Activated naive CD4-positive, alpha-beta T cell treated with Interleukin-2 at 50 U/mL for 16 hours (primary cell): ENCODE measurements at regions not wholly inside any gene's neighbourhood (a gene's known extent, or its start where the extent isn't known, plus 50 kb on each side); places are given as distances from the start of the nearest gene placed in this dataset.

ENCODE experiments used
- DNase-seq: peaks from one replicate; pipeline ENCODE4 v3.0.0-alpha.2; 2020

DNA sequence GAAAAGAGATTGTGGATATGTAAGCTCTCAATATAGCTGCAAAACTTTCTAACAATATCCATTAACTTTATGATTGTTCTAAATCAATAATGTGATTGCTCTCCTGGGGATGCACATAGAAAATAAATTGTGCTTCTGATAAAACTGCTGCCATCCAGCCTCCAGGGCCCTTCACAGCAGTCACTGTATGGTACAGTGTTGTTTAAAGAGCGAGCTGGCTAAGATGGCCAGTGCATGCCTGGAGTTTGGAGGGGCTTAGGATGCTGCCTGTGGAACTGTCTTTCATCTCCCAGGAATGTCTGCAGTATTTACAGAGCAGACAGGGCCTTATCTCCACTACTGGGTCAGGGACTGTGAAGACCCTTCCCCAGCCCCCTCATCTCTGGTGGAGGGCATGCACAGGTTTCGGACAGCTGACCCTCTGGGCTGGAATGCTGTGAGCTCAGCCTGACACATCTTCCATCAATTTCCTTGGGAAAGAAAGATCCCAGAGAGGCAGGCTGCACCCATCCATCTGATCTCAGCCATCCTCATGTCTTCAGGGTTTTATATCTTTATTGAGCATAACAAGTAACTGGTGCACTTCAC lies 137.0 kb downstream of the PLPP3 start:
- no peak for DNase-seq

- no peak for DNase-seq
Measured at GRCh38 chr1:56441601-56442000, 137.8 kb downstream of the PLPP3 start.

GRCh38 chr1:56439610-56440264 lies 139.6 kb downstream of the PLPP3 start:
- DNase-seq = no peak

- no peak for DNase-seq
Measured at GRCh38 chr1:56438901-56439551, 140.3 kb downstream of the PLPP3 start.

- no peak for DNase-seq
Measured at GRCh38 chr1:56437959-56438358, 141.4 kb downstream of the PLPP3 start.

GRCh38 chr1:56436912-56437417 lies 142.4 kb downstream of the PLPP3 start:
- DNase-seq = no peak

GRCh38 chr1:56436296-56436695 lies 143.1 kb downstream of the PLPP3 start:
- DNase-seq = no peak

- no peak for DNase-seq
Measured at GRCh38 chr1:56435434-56436262, 143.7 kb downstream of the PLPP3 start.

- DNase-seq = no peak
Measured at GRCh38 chr1:56434740-56435139, 144.6 kb downstream of the PLPP3 start.

- DNase-seq = no peak
Measured at GRCh38 chr1:56434025-56434424, 145.3 kb downstream of the PLPP3 start.

DNA sequence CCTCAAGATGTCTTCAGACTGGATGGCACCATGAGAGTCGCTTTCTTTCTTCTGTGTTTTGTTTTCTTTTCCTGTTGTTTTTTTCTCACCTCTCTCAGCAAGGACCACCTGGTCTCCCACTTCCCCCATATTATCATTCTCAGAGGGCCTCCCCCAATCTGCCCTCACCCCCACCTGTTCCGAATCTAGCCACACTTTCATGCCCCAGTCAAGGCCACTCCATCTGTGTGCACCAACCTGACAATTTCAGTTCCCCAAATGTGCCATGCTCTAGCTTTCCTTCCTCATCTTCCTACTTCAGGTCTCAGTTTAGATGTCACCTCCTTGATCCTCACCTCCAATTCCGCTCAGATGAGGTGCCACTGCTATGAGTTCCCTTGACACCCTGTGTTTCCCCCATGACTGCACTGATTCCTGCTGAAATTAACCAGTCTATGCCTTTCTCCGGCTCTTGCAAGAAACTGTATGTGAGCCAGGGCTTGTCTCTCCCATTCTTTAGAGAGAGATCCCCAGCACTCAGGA lies 146.2 kb downstream of the PLPP3 start:
- no peak for DNase-seq

DNA sequence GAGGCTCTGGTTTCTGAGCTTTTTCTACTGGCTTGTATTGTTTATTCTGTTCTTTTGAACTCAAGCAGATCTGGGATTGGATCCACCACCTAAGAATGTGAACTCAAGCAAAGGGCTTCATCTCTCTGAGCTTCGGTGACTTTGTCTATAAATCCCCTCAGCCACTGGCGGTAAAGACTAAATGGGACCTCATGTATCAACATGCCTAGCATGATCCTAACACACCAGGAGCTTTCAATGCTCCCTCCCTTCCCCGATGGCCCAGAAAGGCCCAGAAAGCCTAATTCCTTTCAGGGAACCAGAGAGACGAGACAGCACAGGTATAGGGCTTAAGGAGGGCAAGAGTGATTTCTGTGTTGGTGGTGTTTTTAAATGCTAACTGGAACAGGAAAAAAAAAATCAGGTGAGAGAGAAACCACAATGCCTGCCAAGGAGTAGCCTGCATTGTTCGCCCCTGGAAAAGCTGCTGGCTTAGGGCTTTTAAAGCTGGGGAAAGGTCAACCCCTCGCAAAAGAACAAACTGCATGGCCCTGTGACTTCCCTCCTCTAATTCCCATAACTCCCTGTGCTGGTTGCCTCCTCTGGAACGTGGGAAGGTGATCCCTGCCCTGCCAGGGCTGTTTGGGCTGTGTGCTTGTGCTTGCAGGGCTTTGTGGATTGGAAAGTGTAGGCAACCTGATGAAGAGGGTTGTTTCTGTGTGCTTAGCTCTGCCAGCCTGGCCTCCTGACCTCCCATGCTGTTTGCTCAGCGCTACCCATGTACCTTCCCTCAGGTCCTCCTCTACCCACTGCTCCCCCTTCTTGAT lies 147.0 kb downstream of the PLPP3 start:
- DNase-seq = no peak

DNA sequence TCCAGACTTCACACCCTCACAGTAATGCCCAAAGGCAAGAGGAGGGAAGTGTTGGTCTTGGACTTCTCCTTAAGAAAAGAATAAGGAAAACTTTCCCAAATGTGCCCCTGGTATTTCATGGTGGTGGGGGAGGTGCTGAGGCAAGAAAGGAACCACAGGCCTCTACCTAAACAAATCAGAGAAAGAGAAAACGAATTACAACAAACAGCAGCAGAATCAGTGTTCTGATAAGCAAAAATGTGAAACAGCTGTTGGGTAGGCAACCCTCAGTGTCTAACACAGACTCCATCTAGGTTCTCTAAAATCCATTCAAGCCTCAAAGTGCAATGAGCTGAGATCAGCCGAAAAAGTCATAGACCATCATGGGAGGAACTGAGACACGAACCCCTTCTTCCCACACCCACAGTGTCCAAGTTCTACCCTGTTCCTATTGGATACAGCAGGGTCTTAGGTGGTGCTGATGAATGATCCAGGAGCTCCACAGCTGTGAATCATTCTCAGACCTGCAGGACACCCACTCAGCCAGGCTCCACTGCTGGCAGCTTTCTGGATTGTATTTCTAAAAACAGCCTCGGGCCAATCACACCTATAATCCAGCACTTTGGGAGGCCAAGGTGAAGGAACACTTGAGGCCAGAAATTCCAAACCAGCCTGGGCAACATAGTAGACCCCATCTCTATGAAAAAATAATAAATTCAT lies 149.1 kb downstream of the PLPP3 start:
- DNase-seq = no peak

DNA sequence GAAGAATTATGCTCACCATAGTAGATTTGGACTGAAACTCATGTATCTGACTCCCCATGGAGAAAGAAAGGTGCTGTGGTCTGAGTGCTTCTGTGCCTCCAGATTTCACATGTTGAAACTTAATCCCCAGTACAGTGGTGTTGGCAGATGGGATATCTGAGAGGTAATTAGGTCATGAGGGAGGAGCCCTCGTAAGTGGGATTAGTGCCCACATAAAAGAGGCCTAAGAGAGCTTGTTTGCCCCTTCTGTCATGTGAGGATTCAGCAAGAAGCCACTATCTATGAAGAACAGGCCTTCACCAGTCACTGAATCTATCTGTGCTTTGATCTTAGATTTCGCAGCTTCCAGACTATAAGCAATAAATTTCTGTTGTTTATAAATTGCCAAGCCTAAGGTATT lies 150.1 kb downstream of the PLPP3 start:
- no peak for DNase-seq

DNA sequence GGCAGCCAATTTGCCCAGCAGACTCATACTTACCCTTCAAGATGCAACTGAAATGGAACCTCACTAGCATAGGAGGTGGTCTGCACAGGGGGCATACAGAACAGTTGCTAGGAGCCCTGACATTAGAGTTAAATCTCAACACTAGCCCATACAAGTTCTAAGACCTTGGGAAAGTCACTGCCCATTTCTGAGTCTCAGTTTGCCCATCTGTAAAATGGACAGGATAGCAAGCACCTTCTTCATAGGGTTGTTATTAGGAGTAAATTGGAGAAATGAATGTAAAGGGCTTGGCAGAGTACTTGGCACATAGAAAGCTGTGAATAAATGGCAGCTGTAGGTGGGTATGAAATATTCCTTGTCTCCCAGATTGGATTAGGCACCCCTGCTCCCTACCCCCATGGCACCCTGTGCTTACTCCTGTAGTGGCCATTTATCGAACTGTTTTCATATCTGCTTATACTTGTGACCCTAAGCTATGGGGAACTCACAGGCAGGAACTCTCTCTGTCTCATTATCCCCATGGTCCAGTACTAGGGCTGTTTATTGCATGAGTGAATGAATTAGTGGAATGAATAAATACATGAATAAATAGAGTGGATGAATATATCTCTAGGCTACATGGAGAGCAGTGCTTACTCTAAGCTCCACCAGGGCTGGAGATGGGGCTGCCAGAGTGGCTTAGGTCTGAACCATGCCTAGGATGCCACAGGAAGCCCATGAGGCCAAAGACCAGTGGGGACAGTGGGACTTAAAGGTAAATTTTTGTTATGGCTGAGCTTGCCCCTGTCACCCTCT lies 152.6 kb downstream of the PLPP3 start:
- no peak for DNase-seq

GRCh38 chr1:56425494-56426037 lies 153.8 kb downstream of the PLPP3 start:
- DNase-seq = no peak

DNA sequence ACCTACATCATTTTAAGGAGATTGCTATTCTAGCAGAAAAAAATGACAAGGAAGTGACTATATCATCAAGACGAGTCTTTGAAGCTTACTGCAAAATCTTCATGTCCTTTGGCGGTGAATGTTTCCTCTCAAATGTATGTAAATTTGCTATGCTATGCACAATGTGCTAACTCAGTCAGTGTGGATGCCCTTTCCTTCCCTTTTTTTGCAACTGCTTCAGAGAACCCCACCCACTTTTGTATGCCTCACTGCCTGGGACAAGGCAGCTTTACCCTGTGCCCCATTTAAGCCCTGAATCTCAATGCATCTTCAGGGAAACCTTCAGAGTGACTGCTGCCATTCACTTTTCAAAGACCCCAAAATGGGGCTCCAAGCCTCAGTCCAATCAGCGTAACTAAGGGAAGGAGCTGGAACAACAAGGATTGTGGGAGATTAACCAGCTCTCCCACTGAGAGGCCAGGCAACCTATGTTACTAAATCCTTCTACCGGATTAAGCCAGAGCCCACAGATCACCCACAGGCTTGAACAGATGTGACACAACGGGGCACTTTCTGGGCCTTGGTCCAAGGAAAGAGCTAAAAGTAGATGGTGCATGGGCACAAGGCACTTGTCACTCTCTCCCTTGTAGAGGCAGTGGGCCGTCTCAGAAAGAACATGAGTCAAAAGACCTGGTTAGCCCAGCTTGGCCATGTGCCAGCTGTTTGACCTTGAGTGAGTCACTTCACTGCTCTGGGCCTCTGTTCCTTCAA lies 154.4 kb downstream of the PLPP3 start:
- DNase-seq = no peak

DNA sequence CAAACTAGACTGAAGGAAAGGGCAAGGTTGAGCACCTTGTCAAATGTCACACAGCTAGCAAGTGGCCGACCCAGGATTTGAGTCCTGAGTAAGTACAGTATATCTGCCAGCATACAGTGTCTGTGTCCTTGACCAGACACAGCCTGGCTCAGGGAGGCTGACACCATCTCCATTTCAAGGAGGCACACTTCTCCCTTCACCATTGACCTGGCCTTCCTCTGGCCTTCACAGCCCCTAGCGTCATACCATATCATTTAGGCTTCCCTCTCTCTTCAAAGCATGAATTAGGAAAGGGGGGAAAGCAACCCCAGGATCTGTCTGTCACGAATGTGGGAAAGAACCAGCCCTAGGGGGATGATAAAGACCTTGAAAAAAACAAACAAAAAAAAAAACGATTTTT lies 155.6 kb downstream of the PLPP3 start:
- no peak for DNase-seq

DNA sequence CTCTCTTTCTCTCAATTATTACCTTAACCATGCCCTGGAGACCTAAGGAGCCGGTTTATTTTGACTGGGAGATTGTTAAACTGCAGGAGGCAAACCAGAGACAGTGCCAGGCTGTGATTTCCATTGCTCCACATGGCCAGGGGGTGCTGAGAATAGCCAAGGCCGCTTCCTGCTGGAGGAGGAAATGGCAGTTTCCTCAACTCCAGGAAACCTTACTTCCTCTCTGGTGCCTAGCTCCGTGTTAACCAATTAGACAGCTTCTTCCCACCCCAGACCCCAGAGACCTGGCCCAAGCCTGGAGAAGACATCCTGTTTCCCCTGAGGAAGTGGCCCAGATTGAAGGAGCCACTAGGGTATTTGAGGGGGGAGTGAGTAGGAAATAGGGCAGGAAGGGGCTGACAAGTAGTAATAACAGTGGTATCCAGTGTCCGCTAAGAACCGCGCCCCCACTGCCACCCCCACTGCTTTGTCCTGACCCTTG lies 161.2 kb downstream of the PLPP3 start:
- DNase-seq = no peak

DNA sequence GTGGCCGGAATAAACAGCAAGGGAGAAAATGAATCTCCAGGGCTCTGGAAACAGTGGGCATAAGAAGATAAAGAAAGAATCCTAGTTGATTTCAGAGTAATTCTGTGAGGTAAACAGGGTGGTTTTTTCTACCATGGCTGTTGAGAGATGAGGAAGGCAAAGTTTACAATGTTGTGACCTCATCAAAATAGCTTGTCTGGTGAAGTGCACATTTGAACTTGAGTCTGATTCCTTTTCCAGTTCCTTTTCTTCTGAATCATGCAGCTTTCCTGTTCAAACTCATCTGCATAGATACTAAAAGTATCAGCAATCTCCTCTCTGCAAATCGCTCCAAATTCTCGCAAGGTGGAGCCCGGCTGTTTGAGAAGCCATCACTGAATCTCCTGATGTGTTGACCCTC lies 161.7 kb downstream of the PLPP3 start:
- no peak for DNase-seq
